WTC11 (cell line): ENCODE measurements at regions not wholly inside any gene's neighbourhood (a gene's known extent, or its start where the extent isn't known, plus 50 kb on each side); places are given as distances from the start of the nearest gene placed in this dataset.

ENCODE experiments used
- ATAC-seq: fragments of 200-7000 bp; cut with Tn5 transposase; 2 replicates; pipeline ENCODE4 v1.10.0; 2021; ENCODE audit warnings: mild to moderate bottlenecking, moderate library complexity
- CTCF ChIA-PET: fragments of 300-600 bp; sonication (Branson Sonifier 250); formaldehyde crosslinking; loops from one replicate; lab custom pipeline; 2021; ENCODE audit warnings: antibody characterized with exemption; lab: Charles Lee
- POLR2A ChIA-PET: fragments of 350-600 bp; sonication (Branson Sonifier 250); formaldehyde crosslinking; loops from one replicate; lab custom pipeline; 2021; ENCODE audit warnings: antibody characterized with exemption; lab: Charles Lee
- DNase-seq: peaks from one replicate; pipeline ENCODE4 v3.0.0; 2021; ENCODE audit warnings: low spot score
- H3K27ac Mint-ChIP-seq: 2 replicates; pipeline ENCODE4 v1.8.0; 2021; ENCODE audit warnings: mixed read lengths
- H3K27me3 Mint-ChIP-seq: 2 replicates; pipeline ENCODE4 v1.8.0; 2021; ENCODE audit warnings: low read depth, mild to moderate bottlenecking, moderate library complexity, mixed read lengths
- H3K36me3 Mint-ChIP-seq: 2 replicates; pipeline ENCODE4 v1.8.0; 2021; ENCODE audit warnings: mixed read lengths
- H3K4me1 Mint-ChIP-seq: 2 replicates; pipeline ENCODE4 v1.8.0; 2022; ENCODE audit warnings: mixed read lengths
- H3K4me3 Mint-ChIP-seq: 2 replicates; pipeline ENCODE4 v1.8.0; 2021; ENCODE audit warnings: mild to moderate bottlenecking, moderate library complexity, mixed read lengths
- H3K9me3 Mint-ChIP-seq: 2 replicates; pipeline ENCODE4 v1.8.0; 2021; ENCODE audit warnings: mixed read lengths
- ELF4 ChIP-seq: sonication (generic); formaldehyde crosslinking; IDR thresholded peaks from 2 replicates; pipeline ENCODE4 v1.8.1; 2022; ENCODE audit warnings: low read depth, mild to moderate bottlenecking, moderate library complexity, missing genetic modification reagents
- EMX1 ChIP-seq: fragments of 250-450 bp; sonication (Bioruptor Pico); IDR thresholded peaks from 2 replicates; pipeline ENCODE4 v1.8.0; 2021; ENCODE audit warnings: mild to moderate bottlenecking
- ESRRA ChIP-seq: sonication (generic); formaldehyde crosslinking; IDR thresholded peaks from 2 replicates; pipeline ENCODE4 v1.8.1; 2022; ENCODE audit warnings: mild to moderate bottlenecking, missing genetic modification reagents, borderline replicate concordance
- ETV6 ChIP-seq: sonication (generic); formaldehyde crosslinking; IDR thresholded peaks from 2 replicates; pipeline ENCODE4 v1.8.1; 2022; ENCODE audit warnings: mild to moderate bottlenecking, missing genetic modification reagents
- FOXP1 ChIP-seq: sonication (generic); formaldehyde crosslinking; IDR thresholded peaks from 2 replicates; pipeline ENCODE4 v1.8.0; 2022; ENCODE audit warnings: missing genetic modification reagents, mild to moderate bottlenecking, moderate library complexity, borderline replicate concordance
- GABPB1 ChIP-seq: sonication (generic); formaldehyde crosslinking; IDR thresholded peaks from 2 replicates; pipeline ENCODE4 v1.8.1; 2023; ENCODE audit warnings: mild to moderate bottlenecking, missing genetic modification reagents
- MXD4 ChIP-seq: fragments of 250-450 bp; sonication (Bioruptor Pico); IDR thresholded peaks from 2 replicates; pipeline ENCODE4 v1.8.0; 2021; ENCODE audit warnings: mild to moderate bottlenecking, moderate library complexity, borderline replicate concordance
- OVOL2 ChIP-seq: fragments of 250-450 bp; sonication (Bioruptor Pico); IDR thresholded peaks from 2 replicates; pipeline ENCODE4 v1.9.0; 2021; ENCODE audit warnings: mild to moderate bottlenecking, borderline replicate concordance
- SOX15 ChIP-seq: fragments of 250-450 bp; sonication (Bioruptor Pico); IDR thresholded peaks from 2 replicates; pipeline ENCODE4 v1.9.0; 2021; ENCODE audit warnings: mild to moderate bottlenecking
- ZNF219 ChIP-seq: sonication (generic); formaldehyde crosslinking; IDR thresholded peaks from 2 replicates; pipeline ENCODE4 v1.8.0; 2023; ENCODE audit warnings: missing genetic modification reagents, mild to moderate bottlenecking, borderline replicate concordance
- ZNF232 ChIP-seq: sonication (generic); formaldehyde crosslinking; IDR thresholded peaks from 2 replicates; pipeline ENCODE4 v1.8.0; 2022; ENCODE audit warnings: mild to moderate bottlenecking, missing genetic modification reagents
- ZNF396 ChIP-seq: fragments of 250-450 bp; sonication (Bioruptor Pico); IDR thresholded peaks from 2 replicates; pipeline ENCODE4 v1.8.0; 2021; ENCODE audit warnings: mild to moderate bottlenecking, moderate library complexity, borderline replicate concordance
- TF ChIP-seq, protein P1 (sequence below): sonication (generic); formaldehyde crosslinking; IDR thresholded peaks from 2 replicates; pipeline ENCODE4 v1.8.1; 2022; ENCODE audit warnings: mild to moderate bottlenecking, moderate library complexity, missing genetic modification reagents
- TF ChIP-seq, protein P2 (sequence below): sonication (generic); formaldehyde crosslinking; IDR thresholded peaks from 2 replicates; pipeline ENCODE4 v1.8.1; 2023; ENCODE audit warnings: mild to moderate bottlenecking, missing genetic modification reagents, moderate library complexity
- TF ChIP-seq, protein P3 (sequence below): sonication (generic); formaldehyde crosslinking; IDR thresholded peaks from 2 replicates; pipeline ENCODE4 v1.8.1; 2023; ENCODE audit warnings: mild to moderate bottlenecking, missing genetic modification reagents, borderline replicate concordance
- TF ChIP-seq, protein P4 (sequence below): fragments of 250-450 bp; sonication (Bioruptor Pico); IDR thresholded peaks from 2 replicates; pipeline ENCODE4 v1.9.0; 2021; ENCODE audit warnings: mild to moderate bottlenecking
- TF ChIP-seq, protein P5 (sequence below): sonication (generic); formaldehyde crosslinking; IDR thresholded peaks from 2 replicates; pipeline ENCODE4 v1.8.1; 2022; ENCODE audit warnings: low read depth, missing genetic modification reagents, borderline replicate concordance
- TF ChIP-seq, protein P6 (sequence below): sonication (generic); formaldehyde crosslinking; IDR thresholded peaks from 2 replicates; pipeline ENCODE4 v1.8.0; 2022; ENCODE audit warnings: mild to moderate bottlenecking, missing genetic modification reagents
- TF ChIP-seq, protein P7 (sequence below): fragments of 250-450 bp; sonication (Bioruptor Pico); conservative IDR thresholded peaks from 2 replicates; pipeline ENCODE4 v1.9.0; 2021; ENCODE audit warnings: mild to moderate bottlenecking
- TF ChIP-seq, protein P8 (sequence below): fragments of 200-600 bp; IDR thresholded peaks from 2 replicates; pipeline ENCODE4 v1.8.0; 2022; ENCODE audit warnings: antibody characterized with exemption

DNA sequence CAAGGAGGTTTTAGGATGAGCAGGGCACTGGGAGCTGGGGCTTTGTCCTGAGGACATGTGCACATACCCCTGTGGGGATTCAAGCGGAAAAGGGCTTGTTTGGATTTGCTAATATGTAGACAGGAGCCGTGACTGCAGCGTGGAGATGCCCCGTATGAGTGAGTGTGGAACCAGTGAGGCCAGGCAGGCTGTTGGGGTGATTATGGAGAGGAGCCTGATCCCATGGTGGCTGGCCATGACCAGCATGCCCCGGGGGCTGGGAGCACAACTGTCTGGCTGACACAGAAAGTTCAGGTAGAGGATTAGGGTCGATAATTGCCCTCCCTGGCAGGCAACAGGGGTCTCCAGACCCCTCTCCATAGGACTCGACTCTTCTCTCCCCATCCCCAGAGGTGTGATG is 68.8 kb upstream of the STX18 start (continued):
- TF ChIP-seq, protein P1, sequence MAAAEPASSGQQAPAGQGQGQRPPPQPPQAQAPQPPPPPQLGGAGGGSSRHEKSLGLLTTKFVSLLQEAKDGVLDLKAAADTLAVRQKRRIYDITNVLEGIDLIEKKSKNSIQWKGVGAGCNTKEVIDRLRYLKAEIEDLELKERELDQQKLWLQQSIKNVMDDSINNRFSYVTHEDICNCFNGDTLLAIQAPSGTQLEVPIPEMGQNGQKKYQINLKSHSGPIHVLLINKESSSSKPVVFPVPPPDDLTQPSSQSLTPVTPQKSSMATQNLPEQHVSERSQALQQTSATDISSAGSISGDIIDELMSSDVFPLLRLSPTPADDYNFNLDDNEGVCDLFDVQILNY (CRISPR knock-in tag): no peak

DNA sequence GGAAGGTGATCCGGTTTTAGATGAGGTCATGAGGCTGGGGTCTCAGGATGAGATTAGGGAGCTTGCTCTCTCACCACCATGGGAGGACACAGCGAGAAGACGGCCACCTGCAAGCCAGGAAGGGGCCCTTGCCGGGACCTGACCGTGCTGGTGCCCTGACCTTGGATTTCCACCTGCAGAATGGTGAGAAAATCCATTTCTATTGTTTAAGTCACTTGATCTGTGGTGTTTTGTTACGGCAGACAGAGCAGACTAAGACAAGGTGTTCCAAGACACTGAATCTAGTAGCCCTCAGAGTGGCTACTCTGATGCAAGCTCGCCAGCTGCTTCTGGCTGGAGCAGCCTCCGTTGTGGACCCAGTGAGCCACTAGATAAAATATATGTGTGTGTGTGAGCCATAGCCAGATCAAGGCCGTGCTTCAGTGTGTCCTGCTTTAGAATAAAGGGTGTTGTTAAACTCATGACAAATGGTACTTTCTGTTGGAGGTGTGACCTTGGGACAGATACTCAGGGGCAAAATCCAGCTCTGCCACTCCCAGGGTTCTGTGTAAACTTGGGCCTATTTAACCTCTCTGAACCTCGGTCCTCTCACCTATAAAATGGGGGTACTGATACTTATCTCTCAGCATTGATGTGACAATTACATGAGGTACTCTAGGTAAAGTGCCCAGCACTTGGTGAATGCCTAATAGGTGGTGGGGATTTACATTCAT is 67.9 kb upstream of the STX18 start:
- CTCF ChIA-PET: no interaction called here
- H3K27me3 Mint-ChIP-seq: peaks cover 21% of the 10 kb centered on the region
- peaks cover 11% of the 10 kb centered on the region; the same call in 1 of the 2 replicates for H3K36me3 Mint-ChIP-seq
- no peaks in the 10 kb centered on the region for H3K9me3 Mint-ChIP-seq
- H3K4me1 Mint-ChIP-seq: peaks cover 41% of the 10 kb centered on the region
- TF ChIP-seq ELF4 (CRISPR knock-in tag) (no peak), GABPB1 (CRISPR knock-in tag) (no peak), MXD4 (CRISPR knock-in tag) (no peak), ESRRA (CRISPR knock-in tag) (no peak), ZNF232 (no peak), ETV6 (no peak), ZNF219 (CRISPR knock-in tag) (no peak), ZNF396 (no peak), SOX15 (CRISPR knock-in tag) (no peak), OVOL2 (CRISPR knock-in tag) (no peak), EMX1 (CRISPR knock-in tag) (no peak), FOXP1 (CRISPR knock-in tag) (no peak)
- TF ChIP-seq, protein P2, sequence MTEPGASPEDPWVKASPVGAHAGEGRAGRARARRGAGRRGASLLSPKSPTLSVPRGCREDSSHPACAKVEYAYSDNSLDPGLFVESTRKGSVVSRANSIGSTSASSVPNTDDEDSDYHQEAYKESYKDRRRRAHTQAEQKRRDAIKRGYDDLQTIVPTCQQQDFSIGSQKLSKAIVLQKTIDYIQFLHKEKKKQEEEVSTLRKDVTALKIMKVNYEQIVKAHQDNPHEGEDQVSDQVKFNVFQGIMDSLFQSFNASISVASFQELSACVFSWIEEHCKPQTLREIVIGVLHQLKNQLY: no peak
- TF ChIP-seq, protein P3, sequence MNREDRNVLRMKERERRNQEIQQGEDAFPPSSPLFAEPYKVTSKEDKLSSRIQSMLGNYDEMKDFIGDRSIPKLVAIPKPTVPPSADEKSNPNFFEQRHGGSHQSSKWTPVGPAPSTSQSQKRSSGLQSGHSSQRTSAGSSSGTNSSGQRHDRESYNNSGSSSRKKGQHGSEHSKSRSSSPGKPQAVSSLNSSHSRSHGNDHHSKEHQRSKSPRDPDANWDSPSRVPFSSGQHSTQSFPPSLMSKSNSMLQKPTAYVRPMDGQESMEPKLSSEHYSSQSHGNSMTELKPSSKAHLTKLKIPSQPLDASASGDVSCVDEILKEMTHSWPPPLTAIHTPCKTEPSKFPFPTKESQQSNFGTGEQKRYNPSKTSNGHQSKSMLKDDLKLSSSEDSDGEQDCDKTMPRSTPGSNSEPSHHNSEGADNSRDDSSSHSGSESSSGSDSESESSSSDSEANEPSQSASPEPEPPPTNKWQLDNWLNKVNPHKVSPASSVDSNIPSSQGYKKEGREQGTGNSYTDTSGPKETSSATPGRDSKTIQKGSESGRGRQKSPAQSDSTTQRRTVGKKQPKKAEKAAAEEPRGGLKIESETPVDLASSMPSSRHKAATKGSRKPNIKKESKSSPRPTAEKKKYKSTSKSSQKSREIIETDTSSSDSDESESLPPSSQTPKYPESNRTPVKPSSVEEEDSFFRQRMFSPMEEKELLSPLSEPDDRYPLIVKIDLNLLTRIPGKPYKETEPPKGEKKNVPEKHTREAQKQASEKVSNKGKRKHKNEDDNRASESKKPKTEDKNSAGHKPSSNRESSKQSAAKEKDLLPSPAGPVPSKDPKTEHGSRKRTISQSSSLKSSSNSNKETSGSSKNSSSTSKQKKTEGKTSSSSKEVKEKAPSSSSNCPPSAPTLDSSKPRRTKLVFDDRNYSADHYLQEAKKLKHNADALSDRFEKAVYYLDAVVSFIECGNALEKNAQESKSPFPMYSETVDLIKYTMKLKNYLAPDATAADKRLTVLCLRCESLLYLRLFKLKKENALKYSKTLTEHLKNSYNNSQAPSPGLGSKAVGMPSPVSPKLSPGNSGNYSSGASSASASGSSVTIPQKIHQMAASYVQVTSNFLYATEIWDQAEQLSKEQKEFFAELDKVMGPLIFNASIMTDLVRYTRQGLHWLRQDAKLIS (CRISPR knock-in tag): no peak
- TF ChIP-seq, protein P4, sequence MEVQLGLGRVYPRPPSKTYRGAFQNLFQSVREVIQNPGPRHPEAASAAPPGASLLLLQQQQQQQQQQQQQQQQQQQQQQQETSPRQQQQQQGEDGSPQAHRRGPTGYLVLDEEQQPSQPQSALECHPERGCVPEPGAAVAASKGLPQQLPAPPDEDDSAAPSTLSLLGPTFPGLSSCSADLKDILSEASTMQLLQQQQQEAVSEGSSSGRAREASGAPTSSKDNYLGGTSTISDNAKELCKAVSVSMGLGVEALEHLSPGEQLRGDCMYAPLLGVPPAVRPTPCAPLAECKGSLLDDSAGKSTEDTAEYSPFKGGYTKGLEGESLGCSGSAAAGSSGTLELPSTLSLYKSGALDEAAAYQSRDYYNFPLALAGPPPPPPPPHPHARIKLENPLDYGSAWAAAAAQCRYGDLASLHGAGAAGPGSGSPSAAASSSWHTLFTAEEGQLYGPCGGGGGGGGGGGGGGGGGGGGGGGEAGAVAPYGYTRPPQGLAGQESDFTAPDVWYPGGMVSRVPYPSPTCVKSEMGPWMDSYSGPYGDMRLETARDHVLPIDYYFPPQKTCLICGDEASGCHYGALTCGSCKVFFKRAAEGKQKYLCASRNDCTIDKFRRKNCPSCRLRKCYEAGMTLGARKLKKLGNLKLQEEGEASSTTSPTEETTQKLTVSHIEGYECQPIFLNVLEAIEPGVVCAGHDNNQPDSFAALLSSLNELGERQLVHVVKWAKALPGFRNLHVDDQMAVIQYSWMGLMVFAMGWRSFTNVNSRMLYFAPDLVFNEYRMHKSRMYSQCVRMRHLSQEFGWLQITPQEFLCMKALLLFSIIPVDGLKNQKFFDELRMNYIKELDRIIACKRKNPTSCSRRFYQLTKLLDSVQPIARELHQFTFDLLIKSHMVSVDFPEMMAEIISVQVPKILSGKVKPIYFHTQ: no peak
- TF ChIP-seq, protein P5, sequence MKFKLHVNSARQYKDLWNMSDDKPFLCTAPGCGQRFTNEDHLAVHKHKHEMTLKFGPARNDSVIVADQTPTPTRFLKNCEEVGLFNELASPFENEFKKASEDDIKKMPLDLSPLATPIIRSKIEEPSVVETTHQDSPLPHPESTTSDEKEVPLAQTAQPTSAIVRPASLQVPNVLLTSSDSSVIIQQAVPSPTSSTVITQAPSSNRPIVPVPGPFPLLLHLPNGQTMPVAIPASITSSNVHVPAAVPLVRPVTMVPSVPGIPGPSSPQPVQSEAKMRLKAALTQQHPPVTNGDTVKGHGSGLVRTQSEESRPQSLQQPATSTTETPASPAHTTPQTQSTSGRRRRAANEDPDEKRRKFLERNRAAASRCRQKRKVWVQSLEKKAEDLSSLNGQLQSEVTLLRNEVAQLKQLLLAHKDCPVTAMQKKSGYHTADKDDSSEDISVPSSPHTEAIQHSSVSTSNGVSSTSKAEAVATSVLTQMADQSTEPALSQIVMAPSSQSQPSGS (CRISPR knock-in tag): no peak
- TF ChIP-seq, protein P6, sequence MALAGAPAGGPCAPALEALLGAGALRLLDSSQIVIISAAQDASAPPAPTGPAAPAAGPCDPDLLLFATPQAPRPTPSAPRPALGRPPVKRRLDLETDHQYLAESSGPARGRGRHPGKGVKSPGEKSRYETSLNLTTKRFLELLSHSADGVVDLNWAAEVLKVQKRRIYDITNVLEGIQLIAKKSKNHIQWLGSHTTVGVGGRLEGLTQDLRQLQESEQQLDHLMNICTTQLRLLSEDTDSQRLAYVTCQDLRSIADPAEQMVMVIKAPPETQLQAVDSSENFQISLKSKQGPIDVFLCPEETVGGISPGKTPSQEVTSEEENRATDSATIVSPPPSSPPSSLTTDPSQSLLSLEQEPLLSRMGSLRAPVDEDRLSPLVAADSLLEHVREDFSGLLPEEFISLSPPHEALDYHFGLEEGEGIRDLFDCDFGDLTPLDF: no peak
- TF ChIP-seq, protein P7, sequence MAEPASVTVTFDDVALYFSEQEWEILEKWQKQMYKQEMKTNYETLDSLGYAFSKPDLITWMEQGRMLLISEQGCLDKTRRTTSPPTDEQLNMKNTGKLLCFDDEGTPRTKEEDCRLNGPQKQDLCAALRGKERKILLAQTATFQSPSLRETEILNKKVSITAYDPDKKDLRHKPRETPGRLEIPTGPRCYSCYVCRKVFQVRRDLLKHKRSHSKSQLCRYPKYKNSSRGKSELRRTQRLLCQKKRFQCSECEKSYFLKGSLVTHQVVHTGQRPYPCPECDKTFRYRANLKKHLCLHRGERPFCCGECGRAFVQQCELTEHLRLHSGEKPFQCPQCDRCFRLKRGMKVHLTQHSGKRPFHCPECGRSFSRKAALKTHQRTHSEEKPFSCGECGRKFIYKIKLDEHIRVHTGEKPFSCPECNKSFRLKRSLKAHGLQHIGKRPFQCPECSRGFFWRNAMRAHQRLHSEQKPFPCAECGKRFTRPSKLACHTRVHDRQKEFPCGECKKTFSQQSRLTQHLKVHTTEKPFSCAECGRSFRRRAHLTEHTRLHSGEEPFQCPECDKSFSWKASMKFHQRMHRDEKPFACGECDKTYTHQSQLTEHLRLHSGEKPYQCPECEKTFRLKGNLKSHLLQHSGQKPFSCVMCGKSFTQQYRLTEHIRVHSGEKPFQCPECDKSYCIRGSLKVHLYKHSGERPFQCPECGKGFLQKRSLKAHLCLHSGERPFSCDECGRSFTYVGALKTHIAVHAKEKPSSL (CRISPR knock-in tag): no peak
- TF ChIP-seq, protein P8, sequence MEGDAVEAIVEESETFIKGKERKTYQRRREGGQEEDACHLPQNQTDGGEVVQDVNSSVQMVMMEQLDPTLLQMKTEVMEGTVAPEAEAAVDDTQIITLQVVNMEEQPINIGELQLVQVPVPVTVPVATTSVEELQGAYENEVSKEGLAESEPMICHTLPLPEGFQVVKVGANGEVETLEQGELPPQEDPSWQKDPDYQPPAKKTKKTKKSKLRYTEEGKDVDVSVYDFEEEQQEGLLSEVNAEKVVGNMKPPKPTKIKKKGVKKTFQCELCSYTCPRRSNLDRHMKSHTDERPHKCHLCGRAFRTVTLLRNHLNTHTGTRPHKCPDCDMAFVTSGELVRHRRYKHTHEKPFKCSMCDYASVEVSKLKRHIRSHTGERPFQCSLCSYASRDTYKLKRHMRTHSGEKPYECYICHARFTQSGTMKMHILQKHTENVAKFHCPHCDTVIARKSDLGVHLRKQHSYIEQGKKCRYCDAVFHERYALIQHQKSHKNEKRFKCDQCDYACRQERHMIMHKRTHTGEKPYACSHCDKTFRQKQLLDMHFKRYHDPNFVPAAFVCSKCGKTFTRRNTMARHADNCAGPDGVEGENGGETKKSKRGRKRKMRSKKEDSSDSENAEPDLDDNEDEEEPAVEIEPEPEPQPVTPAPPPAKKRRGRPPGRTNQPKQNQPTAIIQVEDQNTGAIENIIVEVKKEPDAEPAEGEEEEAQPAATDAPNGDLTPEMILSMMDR: no peak
- TF ChIP-seq, all 79 proteins: peak for 0
- no peak for DNase-seq
- Mint-ChIP-seq H3K4me3 (no peak overlapping the region), H3K27ac (no peak overlapping the region)
- ATAC-seq: no peak
- POLR2A ChIA-PET: no interaction called here
